HCT116 (cell line): ENCODE measurements at regions not wholly inside any gene's neighbourhood (a gene's known extent, or its start where the extent isn't known, plus 50 kb on each side); places are given as distances from the start of the nearest gene placed in this dataset.

Experiments used
- ATAC-seq: fragments of 200-7000 bp; cut with Tn5 transposase; 2 replicates; pipeline ENCODE4 v1.9.1; 2020; ENCODE audit warnings: mild to moderate bottlenecking, moderate library complexity
- BruUV-seq: library from RNA; stranded (reverse); fragments of 400-500 nt; replicated peaks from 2 replicates; lab custom pipeline; 2021; lab: Mats Ljungman, UMichigan
- CTCF ChIA-PET: fragments of 300-600 bp; sonication (Branson Sonifier 250); formaldehyde crosslinking; loops from one replicate; lab custom pipeline; 2021; ENCODE audit warnings: antibody characterized with exemption; lab: Charles Lee
- POLR2A ChIA-PET: fragments of 300-600, 350-600 bp; sonication (Branson Sonifier 250); formaldehyde crosslinking; loops from one replicate; lab custom pipeline; 2021; ENCODE audit warnings: antibody characterized with exemption; lab: Charles Lee
- RAD21 ChIA-PET, 2 experiments: fragments of 300-600 bp; sonication (Branson Sonifier 250); formaldehyde crosslinking; loops; one replicate each; lab custom pipeline; 2023; ENCODE audit warnings: low total read pairs in 2 of 2; ENCODE audit not compliant: uncharacterized antibody in 2 of 2, unreplicated experiment in 2 of 2, low non-redundant PET in 1 of 2; lab: Charles Lee
- DNase-seq: peaks from one replicate; pipeline ENCODE4 v3.0.0-alpha.2; 2010; ENCODE audit warnings: low read depth, low spot score
- H2AFZ ChIP-seq: fragments of 200-600 bp; shearing (Covaris generic), sonication (generic); 2 replicates; pipeline ENCODE4 v1.6.1; 2017; ENCODE audit warnings: low read depth, mixed run types, mixed read lengths, antibody characterized with exemption, low read length; ENCODE audit not compliant: poor library complexity, severe bottlenecking
- H3K27ac ChIP-seq: 2 replicates; pipeline ENCODE4 v1.5.1; 2012; ENCODE audit warnings: low read depth, low read length
- H3K27me3 ChIP-seq: fragments of 200-600 bp; sonication (generic); 2 replicates; pipeline ENCODE4 v1.6.1; 2016; ENCODE audit warnings: mixed run types, low read length, mixed read lengths; ENCODE audit not compliant: insufficient read depth
- H3K36me3 ChIP-seq, 2 experiments: fragments of 200-500 bp in 1 of 2; fragments of 200-600 bp in 1 of 2; sonication (Bioruptor generic) in 1 of 2; sonication (generic) in 1 of 2; 2 replicates each; pipeline versions ENCODE4 v1.5.1 to v1.6.1; 2014 to 2016; ENCODE audit warnings: low read length in 2 of 2, inconsistent platforms in 1 of 2, mixed read lengths in 1 of 2, mixed run types in 1 of 2; ENCODE audit not compliant: insufficient read depth in 2 of 2, control insufficient read depth in 1 of 2
- H3K4me1 ChIP-seq, 2 experiments: fragments of 200-600 bp in 1 of 2; sonication (generic) in 1 of 2; 2 replicates each; pipeline versions ENCODE4 v1.5.1 to v1.6.1; 2012 to 2017; ENCODE audit warnings: low read length in 2 of 2, inconsistent platforms in 1 of 2, mild to moderate bottlenecking in 1 of 2, mixed read lengths in 1 of 2, mixed run types in 1 of 2, moderate library complexity in 1 of 2; ENCODE audit not compliant: insufficient read depth in 2 of 2, control insufficient read depth in 1 of 2
- H3K4me2 ChIP-seq: fragments of 200-600 bp; sonication (generic); 2 replicates; pipeline ENCODE4 v1.6.1; 2017; ENCODE audit warnings: mixed run types, low read length, mixed read lengths
- H3K4me3 ChIP-seq, 2 experiments: fragments of 200-600 bp in 1 of 2; sonication (generic) in 1 of 2; replicated peaks in 1 of 2; 2 replicates each; pipeline ENCODE4 v1.5.1; 2011 to 2016; ENCODE audit warnings: low read length in 2 of 2, control low read depth in 1 of 2, low read depth in 1 of 2, mild to moderate bottlenecking in 1 of 2, mixed read lengths in 1 of 2, mixed run types in 1 of 2
- H3K79me2 ChIP-seq: fragments of 200-600 bp; sonication (generic); 2 replicates; pipeline ENCODE4 v1.6.1; 2017; ENCODE audit warnings: mild to moderate bottlenecking, mixed run types, low read length, moderate library complexity, mixed read lengths; ENCODE audit not compliant: insufficient read depth
- H3K9ac ChIP-seq: fragments of 200-600 bp; sonication (generic); 2 replicates; pipeline ENCODE4 v1.6.1; 2016; ENCODE audit warnings: low read length, mixed read lengths
- H3K9me2 ChIP-seq: fragments of 200-600 bp; sonication (generic), shearing (Covaris generic); 2 replicates; pipeline ENCODE4 v1.6.1; 2017; ENCODE audit warnings: mixed run types, mild to moderate bottlenecking, moderate library complexity; ENCODE audit not compliant: insufficient read depth
- H3K9me3 ChIP-seq, 2 experiments: fragments of 200-500 bp in 1 of 2; fragments of 200-600 bp in 1 of 2; sonication (Bioruptor generic) in 1 of 2; sonication (generic) in 1 of 2; 2 replicates each; pipeline ENCODE4 v1.6.1; 2014 to 2017; ENCODE audit warnings: low read length in 2 of 2, mixed read lengths in 2 of 2, inconsistent platforms in 1 of 2, low read depth in 1 of 2, mild to moderate bottlenecking in 1 of 2, mixed run types in 1 of 2, moderate library complexity in 1 of 2; ENCODE audit not compliant: control insufficient read depth in 1 of 2, insufficient read depth in 1 of 2
- H4K20me1 ChIP-seq: fragments of 200-600 bp; sonication (generic), shearing (Covaris generic); 2 replicates; pipeline ENCODE4 v1.6.1; 2017; ENCODE audit warnings: mixed run types, mild to moderate bottlenecking, moderate library complexity; ENCODE audit not compliant: insufficient read depth
- ATF3 ChIP-seq: IDR thresholded peaks from 2 replicates; pipeline ENCODE4 v1.6.1; 2012
- CBX3 ChIP-seq: IDR thresholded peaks from 2 replicates; pipeline ENCODE4 v1.6.1; 2012; ENCODE audit warnings: low read depth
- CEBPB ChIP-seq: IDR thresholded peaks from 2 replicates; pipeline ENCODE4 v1.6.1; 2012; ENCODE audit warnings: low read depth
- CTCF ChIP-seq, 3 experiments: fragments of 200-600 bp in 1 of 3; sonication (generic) in 1 of 3; IDR thresholded peaks in 2 of 3; conservative IDR thresholded peaks in 1 of 3; 2 replicates each; pipeline ENCODE4 v1.5.1; 2012 to 2017; ENCODE audit warnings: low read depth in 2 of 3, low read length in 2 of 3, antibody characterized with exemption in 1 of 3, borderline replicate concordance in 1 of 3, control low read depth in 1 of 3, mild to moderate bottlenecking in 1 of 3, mixed read lengths in 1 of 3, mixed run types in 1 of 3, moderate library complexity in 1 of 3; ENCODE audit not compliant: insufficient read depth in 1 of 3
- ELF1 ChIP-seq: IDR thresholded peaks from 2 replicates; pipeline ENCODE4 v1.6.1; 2012; ENCODE audit warnings: low read depth, borderline replicate concordance
- EZH2phosphoT487 ChIP-seq: fragments of 200-600 bp; IDR thresholded peaks from 2 replicates; pipeline ENCODE4 v1.6.1; 2018; ENCODE audit warnings: antibody characterized with exemption, borderline replicate concordance
- FOSL1 ChIP-seq: IDR thresholded peaks from 2 replicates; pipeline ENCODE4 v1.6.1; 2012; ENCODE audit warnings: low read depth
- MAX ChIP-seq: IDR thresholded peaks from 2 replicates; pipeline ENCODE4 v1.6.1; 2012
- POLR2A ChIP-seq: IDR thresholded peaks from 2 replicates; pipeline ENCODE4 v1.7.0; 2011; ENCODE audit warnings: borderline replicate concordance; ENCODE audit not compliant: insufficient read depth, insufficient read length; ENCODE audit errors: extremely low read depth
- RAD21 ChIP-seq: IDR thresholded peaks from 2 replicates; pipeline ENCODE4 v1.6.1; 2012; ENCODE audit warnings: low read depth, mild to moderate bottlenecking
- TCF7L2 ChIP-seq: IDR thresholded peaks from 2 replicates; pipeline ENCODE4 v1.7.0; 2011; ENCODE audit warnings: borderline replicate concordance, inconsistent platforms; ENCODE audit not compliant: insufficient read depth, insufficient read length; ENCODE audit errors: extremely low read depth
- YY1 ChIP-seq: IDR thresholded peaks from 2 replicates; pipeline ENCODE4 v1.6.1; 2011; ENCODE audit warnings: low read length, low read depth, moderate library complexity, mild to moderate bottlenecking; ENCODE audit not compliant: insufficient replicate concordance; ENCODE audit errors: extremely low read depth
- ZNF274 ChIP-seq: fragments of 200-500 bp; sonication (Bioruptor generic); IDR thresholded peaks from 2 replicates; pipeline ENCODE4 v1.6.1; 2014; ENCODE audit warnings: mild to moderate bottlenecking, low read depth, low read length, inconsistent platforms
- intact Hi-C: fragments of 100-400 bp; cut with micrococcal nuclease; formaldehyde crosslinking; loops from 2 replicates; pipeline ENCODE4 v1.10.0; 2022
- TF ChIP-seq, protein P1 (sequence below): IDR thresholded peaks from 2 replicates; pipeline ENCODE4 v1.6.1; 2012; ENCODE audit warnings: low read depth
- TF ChIP-seq, protein P2 (sequence below): IDR thresholded peaks from 2 replicates; pipeline ENCODE4 v1.6.1; 2011; ENCODE audit warnings: mild to moderate bottlenecking, low read length, moderate library complexity; ENCODE audit not compliant: insufficient replicate concordance; ENCODE audit errors: extremely low read depth

GRCh38 chr6:125552819-125553218 is 196.6 kb upstream of the HEY2 start (continued):
- TF ChIP-seq, protein P1, sequence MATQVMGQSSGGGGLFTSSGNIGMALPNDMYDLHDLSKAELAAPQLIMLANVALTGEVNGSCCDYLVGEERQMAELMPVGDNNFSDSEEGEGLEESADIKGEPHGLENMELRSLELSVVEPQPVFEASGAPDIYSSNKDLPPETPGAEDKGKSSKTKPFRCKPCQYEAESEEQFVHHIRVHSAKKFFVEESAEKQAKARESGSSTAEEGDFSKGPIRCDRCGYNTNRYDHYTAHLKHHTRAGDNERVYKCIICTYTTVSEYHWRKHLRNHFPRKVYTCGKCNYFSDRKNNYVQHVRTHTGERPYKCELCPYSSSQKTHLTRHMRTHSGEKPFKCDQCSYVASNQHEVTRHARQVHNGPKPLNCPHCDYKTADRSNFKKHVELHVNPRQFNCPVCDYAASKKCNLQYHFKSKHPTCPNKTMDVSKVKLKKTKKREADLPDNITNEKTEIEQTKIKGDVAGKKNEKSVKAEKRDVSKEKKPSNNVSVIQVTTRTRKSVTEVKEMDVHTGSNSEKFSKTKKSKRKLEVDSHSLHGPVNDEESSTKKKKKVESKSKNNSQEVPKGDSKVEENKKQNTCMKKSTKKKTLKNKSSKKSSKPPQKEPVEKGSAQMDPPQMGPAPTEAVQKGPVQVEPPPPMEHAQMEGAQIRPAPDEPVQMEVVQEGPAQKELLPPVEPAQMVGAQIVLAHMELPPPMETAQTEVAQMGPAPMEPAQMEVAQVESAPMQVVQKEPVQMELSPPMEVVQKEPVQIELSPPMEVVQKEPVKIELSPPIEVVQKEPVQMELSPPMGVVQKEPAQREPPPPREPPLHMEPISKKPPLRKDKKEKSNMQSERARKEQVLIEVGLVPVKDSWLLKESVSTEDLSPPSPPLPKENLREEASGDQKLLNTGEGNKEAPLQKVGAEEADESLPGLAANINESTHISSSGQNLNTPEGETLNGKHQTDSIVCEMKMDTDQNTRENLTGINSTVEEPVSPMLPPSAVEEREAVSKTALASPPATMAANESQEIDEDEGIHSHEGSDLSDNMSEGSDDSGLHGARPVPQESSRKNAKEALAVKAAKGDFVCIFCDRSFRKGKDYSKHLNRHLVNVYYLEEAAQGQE: no peak
- TF ChIP-seq TCF7L2: no peak

DNA sequence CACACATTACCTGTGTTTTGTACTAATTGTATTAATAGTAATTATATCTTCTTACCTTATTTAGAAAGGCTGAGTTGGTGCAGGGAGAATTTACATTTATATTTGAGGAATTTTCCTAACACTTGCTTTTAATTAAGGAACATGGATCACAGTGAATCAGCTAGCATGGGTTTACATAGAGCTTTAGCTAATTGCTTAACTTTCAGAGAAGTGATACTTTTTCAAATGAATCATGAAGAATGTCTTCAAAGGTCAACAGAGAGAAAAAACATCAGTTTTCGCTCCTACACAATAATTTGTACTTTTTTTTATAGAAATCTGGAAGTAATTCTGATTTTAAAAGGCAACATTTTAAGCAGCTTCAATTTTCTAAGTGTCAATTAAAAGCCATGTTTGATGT is 195.0 kb upstream of the HEY2 start:
- no peaks in the 10 kb centered on the region for H4K20me1 ChIP-seq
- ChIA-PET POLR2A (no interaction called here), CTCF (no interaction called here), RAD21 (no interaction called here)
- no peaks in the 10 kb centered on the region for H3K79me2 ChIP-seq
- intact Hi-C loops: no loop called here
- 0 out of 4 replicates have a peak, but pooled peaks cover 0 to under 1% of the 10 kb centered on the region in 2 experiments for H3K4me1 ChIP-seq
- ATAC-seq: no peak
- no peaks in the 10 kb centered on the region for H3K9me2 ChIP-seq
- BruUV-seq: no TSS peak
- no peak overlapping the region for H3K27ac ChIP-seq
- no peak for DNase-seq
- no peak overlapping the region for H3K9ac ChIP-seq
- no peaks in the 10 kb centered on the region for H3K36me3 ChIP-seq
- peaks cover 55% of the 10 kb centered on the region for H3K27me3 ChIP-seq
- no peak overlapping the region for H3K4me3 ChIP-seq
- H3K4me2 ChIP-seq: no peak overlapping the region
- no peak overlapping the region for H2AFZ ChIP-seq
- no peaks in the 10 kb centered on the region for H3K9me3 ChIP-seq
- TF ChIP-seq FOSL1: no peak
- no peak for TF ChIP-seq POLR2A
- TF ChIP-seq YY1: no peak
- no peak for TF ChIP-seq CEBPB
- no peak for TF ChIP-seq ELF1
- TF ChIP-seq MAX: no peak
- no peak for TF ChIP-seq ATF3
- no peak for TF ChIP-seq CTCF (IDR thresholded peaks at IDR 0.05 in 2 of 3, conservative IDR thresholded peaks at IDR 0.05 in 1 of 3; ENCODE audit: borderline replicate concordance in 1 of 3, insufficient read depth in 1 of 3, low read depth in 2 of 3, low read length in 2 of 3)
- TF ChIP-seq EZH2phosphoT487: no peak
- no peak for TF ChIP-seq CBX3
- TF ChIP-seq, protein P2, sequence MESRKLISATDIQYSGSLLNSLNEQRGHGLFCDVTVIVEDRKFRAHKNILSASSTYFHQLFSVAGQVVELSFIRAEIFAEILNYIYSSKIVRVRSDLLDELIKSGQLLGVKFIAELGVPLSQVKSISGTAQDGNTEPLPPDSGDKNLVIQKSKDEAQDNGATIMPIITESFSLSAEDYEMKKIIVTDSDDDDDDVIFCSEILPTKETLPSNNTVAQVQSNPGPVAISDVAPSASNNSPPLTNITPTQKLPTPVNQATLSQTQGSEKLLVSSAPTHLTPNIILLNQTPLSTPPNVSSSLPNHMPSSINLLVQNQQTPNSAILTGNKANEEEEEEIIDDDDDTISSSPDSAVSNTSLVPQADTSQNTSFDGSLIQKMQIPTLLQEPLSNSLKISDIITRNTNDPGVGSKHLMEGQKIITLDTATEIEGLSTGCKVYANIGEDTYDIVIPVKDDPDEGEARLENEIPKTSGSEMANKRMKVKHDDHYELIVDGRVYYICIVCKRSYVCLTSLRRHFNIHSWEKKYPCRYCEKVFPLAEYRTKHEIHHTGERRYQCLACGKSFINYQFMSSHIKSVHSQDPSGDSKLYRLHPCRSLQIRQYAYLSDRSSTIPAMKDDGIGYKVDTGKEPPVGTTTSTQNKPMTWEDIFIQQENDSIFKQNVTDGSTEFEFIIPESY: no peak
- no peak for TF ChIP-seq RAD21
- no peak for TF ChIP-seq ZNF274
